MM.1S (cell line): ENCODE measurements at regions not wholly inside any gene's neighbourhood (a gene's known extent, or its start where the extent isn't known, plus 50 kb on each side); places are given as distances from the start of the nearest gene placed in this dataset.
A peak's percentile ranks its signal among the peaks of the same experiment; 100 is the strongest.

Experiments
- DNase-seq: peaks from one replicate; pipeline ENCODE4 v3.0.0-alpha.2; 2015
- H2AFZ ChIP-seq: fragments of 300-600 bp; sonication (generic); 2 replicates; pipeline ENCODE4 v1.6.0; 2016; ENCODE audit warnings: antibody characterized with exemption, low read length
- H3F3A ChIP-seq: fragments of 300-600 bp; sonication (generic); 2 replicates; pipeline ENCODE4 v1.6.1; 2016; ENCODE audit warnings: mild to moderate bottlenecking, antibody characterized with exemption, low read length, moderate library complexity, mixed read lengths; ENCODE audit not compliant: insufficient read depth
- H3K27ac ChIP-seq: fragments of 300-600 bp; sonication (generic); 2 replicates; pipeline ENCODE4 v1.5.1; 2016; ENCODE audit warnings: mild to moderate bottlenecking, low read length
- H3K27me3 ChIP-seq: fragments of 300-600 bp; sonication (generic); replicated peaks from 2 replicates; pipeline ENCODE4 v1.6.0; 2016; ENCODE audit warnings: low read length; ENCODE audit not compliant: insufficient read depth
- H3K36me3 ChIP-seq: fragments of 300-600 bp; sonication (generic); replicated peaks from 2 replicates; pipeline ENCODE4 v1.6.1; 2016; ENCODE audit warnings: mild to moderate bottlenecking, low read length, mixed read lengths; ENCODE audit not compliant: insufficient read depth
- H3K4me1 ChIP-seq: fragments of 300-600 bp; sonication (generic); 2 replicates; pipeline ENCODE4 v1.6.1; 2016; ENCODE audit warnings: low read length, mixed read lengths
- H3K4me2 ChIP-seq: fragments of 300-600 bp; sonication (generic); 2 replicates; pipeline ENCODE4 v1.6.0; 2016; ENCODE audit warnings: low read depth, low read length
- H3K4me3 ChIP-seq: fragments of 300-600 bp; sonication (generic); 2 replicates; pipeline ENCODE4 v1.5.1; 2016; ENCODE audit warnings: low read length, mixed read lengths
- H3K79me2 ChIP-seq: fragments of 300-600 bp; sonication (generic); 2 replicates; pipeline ENCODE4 v1.6.1; 2016; ENCODE audit warnings: mixed run types, low read length, mixed read lengths
- H3K9ac ChIP-seq: fragments of 300-600 bp; sonication (generic); 2 replicates; pipeline ENCODE4 v1.6.1; 2016; ENCODE audit warnings: low read length, mixed read lengths
- H3K9me2 ChIP-seq: fragments of 300-600 bp; sonication (generic); replicated peaks from 2 replicates; pipeline ENCODE4 v1.6.1; 2016; ENCODE audit warnings: mild to moderate bottlenecking, low read length, mixed read lengths; ENCODE audit not compliant: insufficient read depth
- H3K9me3 ChIP-seq: fragments of 300-600 bp; sonication (generic); replicated peaks from 2 replicates; pipeline ENCODE4 v1.6.1; 2016; ENCODE audit warnings: mild to moderate bottlenecking, low read length, mixed read lengths; ENCODE audit not compliant: insufficient read depth
- H4K20me1 ChIP-seq: fragments of 300-600 bp; sonication (generic); 2 replicates; pipeline ENCODE4 v1.6.1; 2016; ENCODE audit warnings: mild to moderate bottlenecking, low read length, moderate library complexity, mixed read lengths; ENCODE audit not compliant: insufficient read depth
- CTCF ChIP-seq: fragments of 300-600 bp; sonication (generic); IDR thresholded peaks from 2 replicates; pipeline ENCODE4 v1.5.1; 2016; ENCODE audit warnings: antibody characterized with exemption, low read length, mixed read lengths
- EZH2 ChIP-seq: fragments of 300-600 bp; sonication (generic); optimal IDR thresholded peaks from 2 replicates; pipeline ENCODE3; 2017; ENCODE audit warnings: low read depth, mild to moderate bottlenecking, antibody characterized with exemption, low read length, mixed read lengths
- EZH2phosphoT487 ChIP-seq: fragments of 300-600 bp; sonication (generic); IDR thresholded peaks from 2 replicates; pipeline ENCODE4 v1.6.1; 2018; ENCODE audit warnings: antibody characterized with exemption, low read length

DNA sequence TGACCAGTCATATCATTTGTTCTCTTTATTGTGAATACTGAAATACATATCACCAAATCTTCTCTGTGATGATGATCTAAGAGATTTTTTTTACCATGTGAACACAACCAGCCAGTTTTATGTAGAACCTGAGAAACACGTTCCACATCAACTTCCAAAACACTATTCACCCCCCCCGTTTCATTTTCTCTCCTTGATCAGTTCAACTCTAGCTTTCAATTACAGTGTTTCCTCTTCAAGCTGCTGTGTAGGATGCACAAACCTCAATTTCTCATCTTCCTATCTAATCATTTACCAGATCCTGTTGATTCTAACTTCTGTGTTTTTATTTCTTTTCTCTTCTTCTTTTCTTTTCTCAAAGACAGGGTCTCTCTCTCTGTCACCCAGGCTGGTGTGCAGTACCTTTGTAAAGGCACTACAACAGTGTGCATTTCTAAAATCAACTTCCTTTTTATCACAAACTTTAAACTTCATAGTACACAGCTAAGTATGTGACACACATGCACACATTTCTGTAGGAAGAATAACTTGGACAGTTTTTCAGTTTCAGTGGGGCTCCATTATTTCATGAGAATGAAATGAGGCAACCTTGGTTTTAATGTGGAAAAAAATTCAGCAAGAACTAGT, 149.9 kb upstream of the FBXO33 start:
- no peak for TF ChIP-seq CTCF
- TF ChIP-seq EZH2phosphoT487: no peak
- no peak for TF ChIP-seq EZH2
- Histone ChIP-seq H3K4me3 (no peak overlapping the region), H3K4me1 (no peaks in the 10 kb centered on the region), H3K9ac (no peak overlapping the region), H3K27ac (no peak overlapping the region), H3K27me3 (no peaks in the 10 kb centered on the region), H3K9me3 (no peaks in the 10 kb centered on the region), H2AFZ (no peak overlapping the region), H3K36me3 (no peaks in the 10 kb centered on the region), H3K9me2 (no peaks in the 10 kb centered on the region), H3K79me2 (no peaks in the 10 kb centered on the region), H3F3A (no peaks in the 10 kb centered on the region), H3K4me2 (no peak overlapping the region), H4K20me1 (no peaks in the 10 kb centered on the region)
- no peak for DNase-seq

DNA sequence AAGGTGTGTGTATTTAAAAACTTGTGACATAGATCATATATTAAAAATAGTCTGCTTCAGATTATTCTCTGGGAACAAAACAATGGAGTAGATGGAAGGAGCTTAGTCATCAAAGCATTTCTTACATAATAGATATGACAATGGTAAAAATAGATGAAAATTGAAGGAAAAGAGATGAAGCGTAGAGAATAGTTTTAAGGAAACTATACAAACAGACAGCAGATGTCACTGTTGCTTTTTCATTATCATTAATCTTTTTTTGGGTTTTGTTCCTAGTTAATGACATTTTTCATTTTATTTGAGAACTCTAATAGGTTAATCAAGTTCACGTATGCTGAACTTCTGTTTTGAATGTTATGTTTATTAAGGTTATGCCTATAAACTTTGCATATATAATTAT, 149.2 kb upstream of the FBXO33 start:
- H3K36me3 ChIP-seq: no peaks in the 10 kb centered on the region
- no peaks in the 10 kb centered on the region for H3K9me3 ChIP-seq
- H3K27me3 ChIP-seq: no peaks in the 10 kb centered on the region
- H3K79me2 ChIP-seq: no peaks in the 10 kb centered on the region
- H3K4me3 ChIP-seq: no peak overlapping the region
- no peaks in the 10 kb centered on the region for H3F3A ChIP-seq
- DNase-seq: no peak
- H4K20me1 ChIP-seq: no peaks in the 10 kb centered on the region
- H3K4me1 ChIP-seq: no peaks in the 10 kb centered on the region
- no peak overlapping the region for H2AFZ ChIP-seq
- H3K9ac ChIP-seq: no peak overlapping the region
- no peak overlapping the region for H3K4me2 ChIP-seq
- no peaks in the 10 kb centered on the region for H3K9me2 ChIP-seq
- no peak overlapping the region for H3K27ac ChIP-seq
- TF ChIP-seq EZH2phosphoT487 (no peak), CTCF (0 out of 2 replicates have a peak, but pooled peaks have one; percentile 4), EZH2 (no peak)

DNA sequence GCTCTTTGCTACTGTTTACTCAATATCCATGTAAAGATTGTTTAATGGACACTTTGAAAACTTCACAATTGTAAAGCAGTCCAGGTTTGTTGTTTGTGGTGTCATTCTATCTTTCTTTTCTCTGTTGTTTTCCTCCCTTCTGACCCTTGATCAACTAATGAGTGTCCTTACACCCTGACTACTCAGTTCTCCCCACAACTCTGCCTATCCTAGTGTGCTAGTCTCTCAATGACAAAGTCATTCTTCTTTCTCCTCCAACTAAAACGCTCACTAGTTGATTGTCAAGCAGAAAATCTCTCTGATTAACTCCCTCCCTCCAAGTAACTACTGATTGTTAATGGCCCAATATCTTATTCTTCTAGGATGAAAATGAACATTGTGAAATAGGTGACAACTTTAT, 148.5 kb upstream of the FBXO33 start:
- TF ChIP-seq EZH2 (no peak), EZH2phosphoT487 (no peak), CTCF (no peak)
- Histone ChIP-seq H3K27me3 (no peaks in the 10 kb centered on the region), H3K79me2 (no peaks in the 10 kb centered on the region), H3K36me3 (no peaks in the 10 kb centered on the region), H3F3A (no peaks in the 10 kb centered on the region), H3K9me2 (no peaks in the 10 kb centered on the region), H3K9ac (no peak overlapping the region), H4K20me1 (no peaks in the 10 kb centered on the region), H3K4me1 (no peaks in the 10 kb centered on the region), H3K9me3 (no peaks in the 10 kb centered on the region), H3K4me2 (no peak overlapping the region), H2AFZ (no peak overlapping the region), H3K4me3 (no peak overlapping the region), H3K27ac (no peak overlapping the region)
- DNase-seq: no peak
